IMR-90 (cell line): ENCODE measurements at regions not wholly inside any gene's neighbourhood (a gene's known extent, or its start where the extent isn't known, plus 50 kb on each side); places are given as distances from the start of the nearest gene placed in this dataset.

Experiments used
- BHLHE40 ChIP-seq: fragments of 150-350 bp; IDR thresholded peaks from 2 replicates; pipeline ENCODE4 v1.6.1; 2016; ENCODE audit warnings: mild to moderate bottlenecking, low read depth, low read length
- CEBPB ChIP-seq: IDR thresholded peaks from 2 replicates; pipeline ENCODE4 v1.6.1; 2012; ENCODE audit warnings: low read depth, low read length, improper control_type of control experiment
- CHD1 ChIP-seq: IDR thresholded peaks from 2 replicates; pipeline ENCODE4 v1.6.1; 2012; ENCODE audit warnings: low read depth, low read length, improper control_type of control experiment
- CTCF ChIP-seq: conservative IDR thresholded peaks from 2 replicates; pipeline ENCODE4 v1.5.1; 2012; ENCODE audit warnings: mild to moderate bottlenecking, low read depth, low read length, improper control_type of control experiment
- ELK1 ChIP-seq: fragments of 150-350 bp; IDR thresholded peaks from 2 replicates; pipeline ENCODE4 v1.6.1; 2016; ENCODE audit warnings: low read depth, mild to moderate bottlenecking, low read length, moderate library complexity, borderline replicate concordance
- FOS ChIP-seq: fragments of 150-350 bp; IDR thresholded peaks from 2 replicates; pipeline ENCODE4 v1.6.1; 2016; ENCODE audit warnings: low read depth, low read length
- MAFK ChIP-seq: IDR thresholded peaks from 2 replicates; pipeline ENCODE4 v1.6.1; 2012; ENCODE audit warnings: low read depth, low read length, improper control_type of control experiment
- MAZ ChIP-seq: IDR thresholded peaks from 2 replicates; pipeline ENCODE4 v1.6.1; 2012; ENCODE audit warnings: low read depth, mild to moderate bottlenecking, low read length, improper control_type of control experiment, moderate library complexity, borderline replicate concordance
- POLR2A ChIP-seq: IDR thresholded peaks from 2 replicates; pipeline ENCODE4 v1.6.1; 2012; ENCODE audit warnings: mild to moderate bottlenecking, low read depth, low read length
- RAD21 ChIP-seq: IDR thresholded peaks from 2 replicates; pipeline ENCODE4 v1.6.1; 2012; ENCODE audit warnings: low read length, improper control_type of control experiment
- RCOR1 ChIP-seq: IDR thresholded peaks from 2 replicates; pipeline ENCODE4 v1.6.1; 2012; ENCODE audit warnings: mild to moderate bottlenecking, low read length, improper control_type of control experiment; ENCODE audit not compliant: insufficient replicate concordance
- RFX5 ChIP-seq: IDR thresholded peaks from 2 replicates; pipeline ENCODE4 v1.8.0; 2012; ENCODE audit warnings: low read depth, mild to moderate bottlenecking, low read length, moderate library complexity
- SMC3 ChIP-seq: fragments of 150-350 bp; IDR thresholded peaks from 2 replicates; pipeline ENCODE4 v1.6.1; 2016; ENCODE audit warnings: low read depth, mild to moderate bottlenecking, antibody characterized with exemption, low read length, moderate library complexity
- USF2 ChIP-seq: fragments of 150-350 bp; IDR thresholded peaks from 2 replicates; pipeline ENCODE4 v1.6.1; 2017; ENCODE audit warnings: mild to moderate bottlenecking, antibody characterized with exemption, low read length, low read depth

- TF ChIP-seq RAD21 = peak; percentile 22; the same call in 1 of the 2 replicates
- no peak for TF ChIP-seq RFX5
- no peak for TF ChIP-seq POLR2A
- peak; percentile 87 for TF ChIP-seq BHLHE40
- TF ChIP-seq FOS = peak; percentile 62
- no peak for TF ChIP-seq CTCF
- TF ChIP-seq MAFK = peak; percentile 16
- no peak for TF ChIP-seq USF2
- peak; percentile 91 for TF ChIP-seq CEBPB
- TF ChIP-seq ELK1 = no peak
- peak; percentile 16; the same call in 1 of the 2 replicates for TF ChIP-seq SMC3
- TF ChIP-seq MAZ = no peak
- no peak for TF ChIP-seq RCOR1
- TF ChIP-seq CHD1 = no peak
Measured at GRCh38 chr6:4687989-4688947, 87.9 kb upstream of the CDYL start.
